Uterus (tissue), 3 donors: ENCODE measurements at regions not wholly inside any gene's neighbourhood (a gene's known extent, or its start where the extent isn't known, plus 50 kb on each side); places are given as distances from the start of the nearest gene placed in this dataset.

Experiments
- DNase-seq, 2 donors: peaks; one replicate each; pipeline ENCODE4 v3.0.0-alpha.2; 2019 to 2020
- H3K27ac ChIP-seq, 2 donors: fragments of 200-600 bp; sonication (generic); 1 replicate in 1 of 2; 2 replicates in 1 of 2; pipeline ENCODE4 v1.5.1; 2016 to 2018
- H3K27me3 ChIP-seq, 2 donors: fragments of 200-600 bp; sonication (generic); one replicate each; pipeline ENCODE4 v1.5.1; 2018 to 2019; ENCODE audit warnings: control low read depth in 1 of 2
- H3K36me3 ChIP-seq, 2 donors: fragments of 200-600 bp; sonication (generic); one replicate each; pipeline ENCODE4 v1.5.1; 2019; ENCODE audit warnings: control low read depth in 1 of 2
- H3K4me1 ChIP-seq, 2 donors: fragments of 200-600 bp; sonication (generic); one replicate each; pipeline ENCODE4 v1.5.1; 2018 to 2019; ENCODE audit warnings: control low read depth in 1 of 2
- H3K4me3 ChIP-seq, 2 donors: fragments of 200-600 bp; sonication (generic); 1 replicate in 1 of 2; 2 replicates in 1 of 2; pipeline ENCODE4 v1.5.1; 2018 to 2019; ENCODE audit warnings: mild to moderate bottlenecking in 1 of 2
- H3K9me3 ChIP-seq, 2 donors: fragments of 200-600 bp; sonication (generic); one replicate each; pipeline ENCODE4 v1.5.1; 2019; ENCODE audit warnings: control low read depth in 1 of 2
- POLR2A ChIP-seq, 2 donors: fragments of 450-650 bp; IDR thresholded peaks; one replicate each; pipeline ENCODE4 v1.6.1; 2016; ENCODE audit warnings: antibody characterized with exemption in 2 of 2, mild to moderate bottlenecking in 1 of 2, moderate library complexity in 1 of 2
- intact Hi-C: fragments of 100-400 bp; cut with DNase I; formaldehyde crosslinking; loops from one replicate; pipeline ENCODE4 v1.15.1; 2023; ENCODE audit warnings: low total_unique reads
- TF ChIP-seq, protein P1 (sequence below), 4 experiments: fragments of 200-600 bp in 2 of 4; fragments of 450-650 bp in 2 of 4; sonication (generic) in 2 of 4; IDR thresholded peaks; one replicate each; pipeline ENCODE4 v1.5.1; 2016 to 2019; ENCODE audit warnings: antibody characterized with exemption in 4 of 4, mild to moderate bottlenecking in 2 of 4, moderate library complexity in 1 of 4
- donor health status: DM: yes; HTN: yes; CAD: no.

DNA sequence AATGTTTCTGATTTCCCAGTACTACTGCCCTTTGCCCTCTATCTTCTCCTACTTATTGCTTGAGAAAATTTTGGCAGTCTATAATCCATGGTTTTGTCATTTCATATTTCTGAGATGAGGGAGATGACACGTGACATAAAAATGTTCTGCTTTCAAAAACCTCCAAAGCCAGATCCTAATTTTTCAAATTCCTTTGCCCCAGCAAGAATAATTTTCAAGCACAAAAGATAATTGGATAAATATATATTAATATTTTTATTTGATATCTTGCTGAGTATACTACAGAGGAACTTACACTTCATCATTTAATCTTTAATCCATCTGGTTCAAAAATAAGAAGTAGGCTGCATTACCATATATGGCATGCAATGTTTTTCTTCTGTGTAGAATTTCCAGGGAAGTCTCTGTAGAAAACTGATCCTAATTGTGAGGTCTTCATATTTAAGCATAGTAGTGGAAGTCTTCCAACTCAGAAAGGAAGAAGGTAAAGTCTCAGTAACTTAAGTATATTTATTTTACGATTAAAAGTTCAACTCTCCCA lies 1738.8 kb downstream of the EFNA5 start:
- DNase-seq = no peak
- intact Hi-C loops = no loop called here
- Histone ChIP-seq H3K9me3 (no peaks in the 10 kb centered on the region), H3K36me3 (no peaks in the 10 kb centered on the region), H3K4me1 (no peaks in the 10 kb centered on the region), H3K27ac (no peak overlapping the region), H3K4me3 (no peak overlapping the region), H3K27me3 (no peaks in the 10 kb centered on the region)
- TF ChIP-seq POLR2A (IDR thresholded peaks at IDR 0.05) = no peak
- TF ChIP-seq, protein P1, sequence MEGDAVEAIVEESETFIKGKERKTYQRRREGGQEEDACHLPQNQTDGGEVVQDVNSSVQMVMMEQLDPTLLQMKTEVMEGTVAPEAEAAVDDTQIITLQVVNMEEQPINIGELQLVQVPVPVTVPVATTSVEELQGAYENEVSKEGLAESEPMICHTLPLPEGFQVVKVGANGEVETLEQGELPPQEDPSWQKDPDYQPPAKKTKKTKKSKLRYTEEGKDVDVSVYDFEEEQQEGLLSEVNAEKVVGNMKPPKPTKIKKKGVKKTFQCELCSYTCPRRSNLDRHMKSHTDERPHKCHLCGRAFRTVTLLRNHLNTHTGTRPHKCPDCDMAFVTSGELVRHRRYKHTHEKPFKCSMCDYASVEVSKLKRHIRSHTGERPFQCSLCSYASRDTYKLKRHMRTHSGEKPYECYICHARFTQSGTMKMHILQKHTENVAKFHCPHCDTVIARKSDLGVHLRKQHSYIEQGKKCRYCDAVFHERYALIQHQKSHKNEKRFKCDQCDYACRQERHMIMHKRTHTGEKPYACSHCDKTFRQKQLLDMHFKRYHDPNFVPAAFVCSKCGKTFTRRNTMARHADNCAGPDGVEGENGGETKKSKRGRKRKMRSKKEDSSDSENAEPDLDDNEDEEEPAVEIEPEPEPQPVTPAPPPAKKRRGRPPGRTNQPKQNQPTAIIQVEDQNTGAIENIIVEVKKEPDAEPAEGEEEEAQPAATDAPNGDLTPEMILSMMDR (IDR thresholded peaks at IDR 0.05) = no peak

- Histone ChIP-seq H3K36me3 (no peaks in the 10 kb centered on the region), H3K9me3 (no peaks in the 10 kb centered on the region), H3K27ac (no peak overlapping the region), H3K27me3 (no peaks in the 10 kb centered on the region), H3K4me3 (no peak overlapping the region), H3K4me1 (no peaks in the 10 kb centered on the region)
- intact Hi-C loops = no loop called here
- TF ChIP-seq, protein P1 (IDR thresholded peaks at IDR 0.05) = no peak
- no peak for TF ChIP-seq POLR2A (IDR thresholded peaks at IDR 0.05)
- no peak for DNase-seq
Observed at GRCh38 chr5:105929858-105930257, 1740.9 kb downstream of the EFNA5 start.

- Histone ChIP-seq H3K36me3 (no peaks in the 10 kb centered on the region), H3K27me3 (no peaks in the 10 kb centered on the region), H3K27ac (no peak overlapping the region), H3K9me3 (no peaks in the 10 kb centered on the region), H3K4me3 (no peak overlapping the region), H3K4me1 (no peaks in the 10 kb centered on the region)
- intact Hi-C loops = no loop called here
- TF ChIP-seq, protein P1 (IDR thresholded peaks at IDR 0.05) = no peak
- TF ChIP-seq POLR2A (IDR thresholded peaks at IDR 0.05) = no peak
- no peak for DNase-seq
Observed at GRCh38 chr5:105924366-105924765, 1746.4 kb downstream of the EFNA5 start.

DNA sequence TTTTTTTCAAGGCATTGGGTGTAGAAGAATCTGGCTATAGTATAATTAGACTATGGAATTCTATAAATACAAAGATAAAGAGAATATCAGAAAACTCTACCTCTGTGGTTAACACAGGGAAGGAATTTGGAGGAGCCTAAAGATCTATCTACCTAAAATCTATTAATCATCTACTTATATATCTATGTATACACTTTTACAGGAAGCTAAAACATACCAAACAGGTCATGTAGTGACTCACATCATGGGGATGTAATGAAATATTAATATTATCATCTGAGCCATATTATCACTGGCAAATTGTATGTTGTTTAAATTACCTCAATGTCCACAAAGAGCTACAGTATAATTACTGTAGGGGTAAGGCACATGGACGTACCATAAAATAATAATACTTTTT lies 1748.2 kb downstream of the EFNA5 start:
- intact Hi-C loops = no loop called here
- Histone ChIP-seq H3K4me1 (no peaks in the 10 kb centered on the region), H3K27me3 (no peaks in the 10 kb centered on the region), H3K9me3 (no peaks in the 10 kb centered on the region), H3K4me3 (no peak overlapping the region), H3K27ac (no peak overlapping the region), H3K36me3 (no peaks in the 10 kb centered on the region)
- TF ChIP-seq, protein P1 (IDR thresholded peaks at IDR 0.05) = no peak
- no peak for TF ChIP-seq POLR2A (IDR thresholded peaks at IDR 0.05)
- DNase-seq = no peak

DNA sequence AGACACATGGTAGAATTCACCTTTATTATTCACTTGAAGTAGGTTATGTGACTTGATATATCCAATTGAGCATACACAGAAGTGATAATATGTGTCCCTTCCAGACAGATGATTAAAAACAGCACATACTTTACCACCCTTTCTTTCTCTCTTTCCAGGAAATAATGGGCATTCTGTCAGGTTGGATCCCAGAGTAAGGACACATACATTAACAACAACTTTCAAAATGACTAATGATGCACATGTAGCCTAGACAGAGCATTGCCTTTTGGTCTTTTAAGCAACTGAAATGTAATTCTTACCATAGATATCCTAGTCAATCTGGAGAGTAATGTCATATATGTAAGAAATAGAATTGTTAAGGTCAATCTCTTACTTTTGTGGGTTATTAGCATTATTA lies 1748.7 kb downstream of the EFNA5 start:
- TF ChIP-seq POLR2A (IDR thresholded peaks at IDR 0.05) = no peak
- no peaks in the 10 kb centered on the region for H3K36me3 ChIP-seq
- H3K4me1 ChIP-seq = no peaks in the 10 kb centered on the region
- intact Hi-C loops = no loop called here
- DNase-seq = no peak
- H3K9me3 ChIP-seq = no peaks in the 10 kb centered on the region
- no peak overlapping the region for H3K27ac ChIP-seq
- no peak overlapping the region for H3K4me3 ChIP-seq
- H3K27me3 ChIP-seq = no peaks in the 10 kb centered on the region

- H3K36me3 ChIP-seq = no peaks in the 10 kb centered on the region
- intact Hi-C loops = no loop called here
- H3K4me3 ChIP-seq = no peak overlapping the region
- H3K27ac ChIP-seq = no peak overlapping the region
- no peak for TF ChIP-seq POLR2A (IDR thresholded peaks at IDR 0.05)
- TF ChIP-seq, protein P1 (IDR thresholded peaks at IDR 0.05) = no peak
- no peaks in the 10 kb centered on the region for H3K9me3 ChIP-seq
- no peaks in the 10 kb centered on the region for H3K4me1 ChIP-seq
- DNase-seq = no peak
- H3K27me3 ChIP-seq = no peaks in the 10 kb centered on the region
Observed at GRCh38 chr5:105917189-105917588, 1753.5 kb downstream of the EFNA5 start.
